ENCODE measurements at regions not wholly inside any gene's neighbourhood (a gene's known extent, or its start where the extent isn't known, plus 50 kb on each side); places are given as distances from the start of the nearest gene placed in this dataset.

GRCh38 chr5:155631116-155631515 lies 617.6 kb downstream of the KIF4B start:
- intact Hi-C loops (cut with micrococcal nuclease; ENCODE audit: unreplicated experiment), result no loop called here
- in situ Hi-C loops (cut with HindIII; ENCODE audit: low pct_unique_long_range_greater_than_20kb, low sequenced_read_pairs), result no loop called here
- ChIA-PET CTCF (no interaction called here), POLR2A (no interaction called here)
- TF ChIP-seq POLR2AphosphoS5 (IDR thresholded peaks at IDR 0.05; ENCODE audit: low read depth, low read length), result no peak
- no peak for TF ChIP-seq TCF7L2 (IDR thresholded peaks at IDR 0.05; ENCODE audit: low read depth, low read length)
- TF ChIP-seq CTCF (IDR thresholded peaks at IDR 0.05), result no peak
- TF ChIP-seq, protein P1, sequence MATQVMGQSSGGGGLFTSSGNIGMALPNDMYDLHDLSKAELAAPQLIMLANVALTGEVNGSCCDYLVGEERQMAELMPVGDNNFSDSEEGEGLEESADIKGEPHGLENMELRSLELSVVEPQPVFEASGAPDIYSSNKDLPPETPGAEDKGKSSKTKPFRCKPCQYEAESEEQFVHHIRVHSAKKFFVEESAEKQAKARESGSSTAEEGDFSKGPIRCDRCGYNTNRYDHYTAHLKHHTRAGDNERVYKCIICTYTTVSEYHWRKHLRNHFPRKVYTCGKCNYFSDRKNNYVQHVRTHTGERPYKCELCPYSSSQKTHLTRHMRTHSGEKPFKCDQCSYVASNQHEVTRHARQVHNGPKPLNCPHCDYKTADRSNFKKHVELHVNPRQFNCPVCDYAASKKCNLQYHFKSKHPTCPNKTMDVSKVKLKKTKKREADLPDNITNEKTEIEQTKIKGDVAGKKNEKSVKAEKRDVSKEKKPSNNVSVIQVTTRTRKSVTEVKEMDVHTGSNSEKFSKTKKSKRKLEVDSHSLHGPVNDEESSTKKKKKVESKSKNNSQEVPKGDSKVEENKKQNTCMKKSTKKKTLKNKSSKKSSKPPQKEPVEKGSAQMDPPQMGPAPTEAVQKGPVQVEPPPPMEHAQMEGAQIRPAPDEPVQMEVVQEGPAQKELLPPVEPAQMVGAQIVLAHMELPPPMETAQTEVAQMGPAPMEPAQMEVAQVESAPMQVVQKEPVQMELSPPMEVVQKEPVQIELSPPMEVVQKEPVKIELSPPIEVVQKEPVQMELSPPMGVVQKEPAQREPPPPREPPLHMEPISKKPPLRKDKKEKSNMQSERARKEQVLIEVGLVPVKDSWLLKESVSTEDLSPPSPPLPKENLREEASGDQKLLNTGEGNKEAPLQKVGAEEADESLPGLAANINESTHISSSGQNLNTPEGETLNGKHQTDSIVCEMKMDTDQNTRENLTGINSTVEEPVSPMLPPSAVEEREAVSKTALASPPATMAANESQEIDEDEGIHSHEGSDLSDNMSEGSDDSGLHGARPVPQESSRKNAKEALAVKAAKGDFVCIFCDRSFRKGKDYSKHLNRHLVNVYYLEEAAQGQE (IDR thresholded peaks at IDR 0.05; ENCODE audit: insufficient read depth in 1 of 2, low read depth in 2 of 2, low read length in 1 of 2), result no peak
- no peak for TF ChIP-seq SIN3A (IDR thresholded peaks at IDR 0.05; ENCODE audit: borderline replicate concordance, insufficient read depth, low read depth, low read length)
- BruUV-seq (replicated peaks), result no TSS peak
- ATAC-seq (no peak), DNase-seq (ENCODE audit: low read depth, low spot score) (no peak)
- Histone ChIP-seq H3K27ac (ENCODE audit: low read length) (no peak overlapping the region), H3K36me3 (ENCODE audit: control insufficient read depth, insufficient read depth, low read length) (no peaks in the 10 kb centered on the region), H3K9me3 (ENCODE audit: control insufficient read depth, insufficient read depth, low read depth, low read length) (no peaks in the 10 kb centered on the region), H3K27me3 (ENCODE audit: control insufficient read depth, insufficient read depth, low read length) (no peaks in the 10 kb centered on the region; the same call in 1 of the 2 replicates), H3K4me3 (ENCODE audit: low read depth in 2 of 2, low read length in 2 of 2) (no peak overlapping the region), H3K4me1 (ENCODE audit: control insufficient read depth, insufficient read depth, low read length) (no peaks in the 10 kb centered on the region)

GRCh38 chr5:155633338-155633957 lies 619.9 kb downstream of the KIF4B start:
- no peak for DNase-seq (ENCODE audit: low read depth, low spot score)

More at GRCh38 chr5:155633338-155633957, 619.9 kb downstream of the KIF4B start:
- H3K4me3 ChIP-seq (ENCODE audit: low read depth in 2 of 2, low read length in 2 of 2), result no peak overlapping the region
- H3K27me3 ChIP-seq (ENCODE audit: control insufficient read depth, insufficient read depth, low read length), result no peaks in the 10 kb centered on the region
- CTCF ChIA-PET, result no interaction called here
- intact Hi-C loops (cut with micrococcal nuclease; ENCODE audit: unreplicated experiment) (no loop called here), in situ Hi-C loops (cut with HindIII; ENCODE audit: low pct_unique_long_range_greater_than_20kb, low sequenced_read_pairs) (no loop called here)
- H3K4me1 ChIP-seq (ENCODE audit: control insufficient read depth, insufficient read depth, low read length), result no peaks in the 10 kb centered on the region
- no peaks in the 10 kb centered on the region for H3K36me3 ChIP-seq (ENCODE audit: control insufficient read depth, insufficient read depth, low read length)
- no TSS peak for BruUV-seq (replicated peaks)
- no peak overlapping the region for H3K27ac ChIP-seq (ENCODE audit: low read length)
- ATAC-seq, result no peak
- H3K9me3 ChIP-seq (ENCODE audit: control insufficient read depth, insufficient read depth, low read depth, low read length), result no peaks in the 10 kb centered on the region
- no peak for TF ChIP-seq POLR2AphosphoS5 (IDR thresholded peaks at IDR 0.05; ENCODE audit: low read depth, low read length)
- TF ChIP-seq SIN3A (IDR thresholded peaks at IDR 0.05; ENCODE audit: borderline replicate concordance, insufficient read depth, low read depth, low read length), result no peak
- TF ChIP-seq TCF7L2 (IDR thresholded peaks at IDR 0.05; ENCODE audit: low read depth, low read length), result no peak
- no peak for TF ChIP-seq CTCF (IDR thresholded peaks at IDR 0.05)
- TF ChIP-seq, protein P1 (IDR thresholded peaks at IDR 0.05; ENCODE audit: insufficient read depth in 1 of 2, low read depth in 2 of 2, low read length in 1 of 2), result no peak
- POLR2A ChIA-PET, result no interaction called here
